Cardiac fibroblast (primary cell): ENCODE measurements at regions not wholly inside any gene's neighbourhood (a gene's known extent, or its start where the extent isn't known, plus 50 kb on each side); places are given as distances from the start of the nearest gene placed in this dataset.

ENCODE experiments used
- DNase-seq, 2 donors: peaks; one replicate each; pipeline versions ENCODE4 v3.0.0 to v3.0.0-alpha.2; 2010; ENCODE audit warnings: low read depth in 2 of 2
- H3K4me3 ChIP-seq, 2 donors: replicated peaks in 1 of 2; 1 replicate in 1 of 2; 2 replicates in 1 of 2; pipeline ENCODE4 v1.5.1; 2011; ENCODE audit warnings: low read depth in 2 of 2, low read length in 2 of 2, mild to moderate bottlenecking in 2 of 2, moderate library complexity in 1 of 2
- CTCF ChIP-seq: IDR thresholded peaks from one replicate; pipeline ENCODE4 v1.5.1; 2011; ENCODE audit warnings: low read depth, mild to moderate bottlenecking, low read length, inconsistent platforms

- no peak overlapping the region for H3K4me3 ChIP-seq
- DNase-seq: no peak
- no peak for TF ChIP-seq CTCF
Observed at GRCh38 chr14:97624985-97625384, 827.8 kb downstream of the VRK1 start.

- H3K4me3 ChIP-seq: no peak overlapping the region
- no peak for TF ChIP-seq CTCF
- no peak for DNase-seq
Observed at GRCh38 chr14:97625477-97625876, 828.3 kb downstream of the VRK1 start.

- no peak for DNase-seq
- H3K4me3 ChIP-seq: no peak overlapping the region
- no peak for TF ChIP-seq CTCF
Observed at GRCh38 chr14:97626088-97626487, 828.9 kb downstream of the VRK1 start.

- DNase-seq: no peak
- H3K4me3 ChIP-seq: no peak overlapping the region
- TF ChIP-seq CTCF: no peak
Observed at GRCh38 chr14:97630249-97630648, 833.1 kb downstream of the VRK1 start.

- TF ChIP-seq CTCF: no peak
- DNase-seq: no peak
- no peak overlapping the region for H3K4me3 ChIP-seq
Observed at GRCh38 chr14:97633131-97633738, 836.1 kb downstream of the VRK1 start.

- no peak overlapping the region for H3K4me3 ChIP-seq
- no peak for TF ChIP-seq CTCF
- no peak for DNase-seq
Observed at GRCh38 chr14:97634751-97635150, 837.6 kb downstream of the VRK1 start.

- H3K4me3 ChIP-seq: no peak overlapping the region
- DNase-seq: no peak
- TF ChIP-seq CTCF: no peak
Observed at GRCh38 chr14:97638864-97639263, 841.7 kb downstream of the VRK1 start.
